ENCODE measurements at regions not wholly inside any gene's neighbourhood (a gene's known extent, or its start where the extent isn't known, plus 50 kb on each side); places are given as distances from the start of the nearest gene placed in this dataset.

DNA sequence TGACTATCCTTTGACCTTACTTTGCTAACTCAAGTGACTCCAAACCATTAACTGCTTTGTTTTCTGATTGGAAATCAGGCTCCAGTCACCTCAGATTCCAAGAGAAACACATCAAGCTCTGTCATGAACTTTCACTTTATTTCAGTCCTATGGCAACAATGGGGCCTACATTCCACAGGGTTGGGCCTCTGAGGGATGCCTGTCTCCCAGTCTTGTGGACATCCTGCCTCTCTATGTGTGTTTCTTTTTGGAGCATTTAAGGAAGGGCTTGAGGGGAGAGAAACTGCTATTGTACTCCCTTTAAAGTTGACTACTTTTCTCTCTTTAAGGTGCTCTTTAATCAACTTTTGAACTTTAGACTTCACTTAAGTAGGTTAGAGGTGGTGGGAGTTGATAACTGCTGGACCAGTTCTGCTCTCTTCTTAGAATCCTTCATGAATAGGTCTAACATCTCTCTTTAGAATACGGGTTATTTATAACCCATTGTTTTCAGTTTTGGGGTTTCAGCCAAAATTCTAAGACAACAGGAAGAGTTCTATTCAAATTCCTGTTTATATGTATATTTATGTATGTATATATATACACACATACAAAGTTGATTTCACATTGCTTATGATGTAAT lies 274.3 kb upstream of the NR3C2 start:
- H3K9me3 ChIP-seq (ENCODE audit: control insufficient read depth, insufficient read depth, low read depth, low read length), result no peaks in the 10 kb centered on the region
- H3K4me1 ChIP-seq (ENCODE audit: control insufficient read depth, insufficient read depth, low read length), result no peaks in the 10 kb centered on the region
- no peak overlapping the region for H3K27ac ChIP-seq (ENCODE audit: extremely low read depth, low read depth, low read length)
- no peaks in the 10 kb centered on the region for H3K36me3 ChIP-seq (ENCODE audit: control insufficient read depth in 2 of 2, insufficient read depth in 1 of 2, low read length in 2 of 2)
- no peak overlapping the region for H3K4me3 ChIP-seq (ENCODE audit: low read depth, low read length)
- ChIA-PET POLR2A (no interaction called here), CTCF (no interaction called here)
- no peak for TF ChIP-seq BCL6B (tag by site-specific recombination; IDR thresholded peaks at IDR 0.05)
- TF ChIP-seq ZNF175 (tag by site-specific recombination; IDR thresholded peaks at IDR 0.05), result no peak
- no peak for TF ChIP-seq ZNF133 (tag by site-specific recombination; IDR thresholded peaks at IDR 0.05)
- TF ChIP-seq, protein P1, sequence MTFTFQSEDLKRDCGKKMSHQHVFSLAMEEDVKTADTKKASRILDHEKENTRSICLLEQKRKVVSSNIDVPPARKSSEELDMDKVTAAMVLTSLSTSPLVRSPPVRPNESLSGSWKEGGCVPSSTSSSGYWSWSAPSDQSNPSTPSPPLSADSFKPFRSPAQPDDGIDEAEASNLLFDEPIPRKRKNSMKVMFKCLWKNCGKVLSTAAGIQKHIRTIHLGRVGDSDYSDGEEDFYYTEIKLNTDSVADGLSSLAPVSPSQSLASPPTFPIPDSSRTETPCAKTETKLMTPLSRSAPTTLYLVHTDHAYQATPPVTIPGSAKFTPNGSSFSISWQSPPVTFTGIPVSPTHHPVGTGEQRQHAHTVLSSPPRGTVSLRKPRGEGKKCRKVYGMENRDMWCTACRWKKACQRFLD (tag by site-specific recombination; IDR thresholded peaks at IDR 0.05), result no peak
- TF ChIP-seq ZNF350 (tag by site-specific recombination; IDR thresholded peaks at IDR 0.05), result no peak
- no peak for TF ChIP-seq ZBTB49 (tag by site-specific recombination; IDR thresholded peaks at IDR 0.05; ENCODE audit: low read depth)
- TF ChIP-seq ZNF76 (tag by site-specific recombination; IDR thresholded peaks at IDR 0.05; ENCODE audit: borderline replicate concordance, low read depth), result no peak
- TF ChIP-seq ZNF169 (tag by site-specific recombination; IDR thresholded peaks at IDR 0.05), result no peak
- no peak for TF ChIP-seq ZNF132 (tag by site-specific recombination; IDR thresholded peaks at IDR 0.05; ENCODE audit: borderline replicate concordance)
- TF ChIP-seq ZNF114 (tag by site-specific recombination; IDR thresholded peaks at IDR 0.05), result no peak
- TF ChIP-seq, protein P2, sequence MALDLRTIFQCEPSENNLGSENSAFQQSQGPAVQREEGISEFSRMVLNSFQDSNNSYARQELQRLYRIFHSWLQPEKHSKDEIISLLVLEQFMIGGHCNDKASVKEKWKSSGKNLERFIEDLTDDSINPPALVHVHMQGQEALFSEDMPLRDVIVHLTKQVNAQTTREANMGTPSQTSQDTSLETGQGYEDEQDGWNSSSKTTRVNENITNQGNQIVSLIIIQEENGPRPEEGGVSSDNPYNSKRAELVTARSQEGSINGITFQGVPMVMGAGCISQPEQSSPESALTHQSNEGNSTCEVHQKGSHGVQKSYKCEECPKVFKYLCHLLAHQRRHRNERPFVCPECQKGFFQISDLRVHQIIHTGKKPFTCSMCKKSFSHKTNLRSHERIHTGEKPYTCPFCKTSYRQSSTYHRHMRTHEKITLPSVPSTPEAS (tag by site-specific recombination; IDR thresholded peaks at IDR 0.05), result no peak

DNA sequence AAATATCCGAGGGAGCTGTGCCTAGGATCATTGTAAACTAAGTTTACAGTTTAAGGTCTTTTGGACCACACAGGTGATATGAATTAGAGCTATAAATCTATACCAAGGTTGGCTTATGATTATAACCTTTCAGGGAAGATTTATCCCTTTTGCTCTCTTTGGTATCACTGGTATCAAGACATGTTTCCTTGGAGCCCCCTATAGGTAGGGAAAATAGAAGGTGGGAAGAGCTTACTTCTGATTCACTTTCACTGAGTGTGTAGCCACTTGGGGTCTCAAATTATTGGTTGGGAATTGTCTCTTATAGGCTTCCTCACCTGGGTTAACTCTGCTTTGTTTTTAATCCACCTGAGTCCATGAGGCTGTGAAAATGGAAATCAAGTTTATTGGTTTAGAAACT lies 262.1 kb upstream of the NR3C2 start:
- ChIA-PET CTCF (interaction anchor here (0.7 kb wide), 1 partner anchor 453 kb away, joined by 3 read pairs; no protein-coding TSS in a partner anchor), POLR2A (no interaction called here)
- no peaks in the 10 kb centered on the region for H3K36me3 ChIP-seq (ENCODE audit: control insufficient read depth in 2 of 2, insufficient read depth in 1 of 2, low read length in 2 of 2)

More for the DNA sequence above, 262.1 kb upstream of the NR3C2 start:
- Histone ChIP-seq H3K9me3 (ENCODE audit: control insufficient read depth, insufficient read depth, low read depth, low read length) (no peaks in the 10 kb centered on the region), H3K4me1 (ENCODE audit: control insufficient read depth, insufficient read depth, low read length) (no peaks in the 10 kb centered on the region), H3K4me3 (ENCODE audit: low read depth, low read length) (no peak overlapping the region), H3K27ac (ENCODE audit: extremely low read depth, low read depth, low read length) (no peak overlapping the region)
- TF ChIP-seq ZNF843 (tag by site-specific recombination; IDR thresholded peaks at IDR 0.05) (no peak), ZFP37 (tag by site-specific recombination; IDR thresholded peaks at IDR 0.05) (no peak), ZNF133 (tag by site-specific recombination; IDR thresholded peaks at IDR 0.05) (no peak), ZNF747 (tag by site-specific recombination; IDR thresholded peaks at IDR 0.05) (no peak), ZNF280C (tag by site-specific recombination; IDR thresholded peaks at IDR 0.05) (no peak), ZNF530 (tag by site-specific recombination; IDR thresholded peaks at IDR 0.05; ENCODE audit: low read depth) (no peak), ZBTB48 (tag by site-specific recombination; IDR thresholded peaks at IDR 0.05) (no peak)
- TF ChIP-seq, protein P3, sequence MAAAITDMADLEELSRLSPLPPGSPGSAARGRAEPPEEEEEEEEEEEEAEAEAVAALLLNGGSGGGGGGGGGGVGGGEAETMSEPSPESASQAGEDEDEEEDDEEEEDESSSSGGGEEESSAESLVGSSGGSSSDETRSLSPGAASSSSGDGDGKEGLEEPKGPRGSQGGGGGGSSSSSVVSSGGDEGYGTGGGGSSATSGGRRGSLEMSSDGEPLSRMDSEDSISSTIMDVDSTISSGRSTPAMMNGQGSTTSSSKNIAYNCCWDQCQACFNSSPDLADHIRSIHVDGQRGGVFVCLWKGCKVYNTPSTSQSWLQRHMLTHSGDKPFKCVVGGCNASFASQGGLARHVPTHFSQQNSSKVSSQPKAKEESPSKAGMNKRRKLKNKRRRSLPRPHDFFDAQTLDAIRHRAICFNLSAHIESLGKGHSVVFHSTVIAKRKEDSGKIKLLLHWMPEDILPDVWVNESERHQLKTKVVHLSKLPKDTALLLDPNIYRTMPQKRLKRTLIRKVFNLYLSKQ (tag by site-specific recombination; IDR thresholded peaks at IDR 0.05; ENCODE audit: borderline replicate concordance), result no peak
